ENCODE measurements at regions not wholly inside any gene's neighbourhood (a gene's known extent, or its start where the extent isn't known, plus 50 kb on each side); places are given as distances from the start of the nearest gene placed in this dataset.

- intact Hi-C loops (cut with DNase I): no loop called here
- no peak for TF ChIP-seq CTCF (IDR thresholded peaks at IDR 0.05)
Observed at GRCh38 chr4:58254291-58254690, 1144.1 kb upstream of the IGFBP7 start.

GRCh38 chr4:58252656-58253055 is 1142.5 kb upstream of the IGFBP7 start:
- no peak for TF ChIP-seq CTCF (IDR thresholded peaks at IDR 0.05)
- no peaks in the 10 kb centered on the region for H3K4me1 ChIP-seq

More at GRCh38 chr4:58254291-58254690, 1144.1 kb upstream of the IGFBP7 start:
- Histone ChIP-seq H3K4me3 (no peak overlapping the region), H3K4me1 (no peaks in the 10 kb centered on the region), H3K9me3 (no peaks in the 10 kb centered on the region), H3K36me3 (no peaks in the 10 kb centered on the region), H3K27ac (no peak overlapping the region), H3K27me3 (no peaks in the 10 kb centered on the region)
- ATAC-seq (no peak), DNase-seq (no peak)

GRCh38 chr4:58247792-58248191 is 1137.6 kb upstream of the IGFBP7 start:
- peaks cover 0 to 2% of the 10 kb centered on the region in 2 donors for H3K9me3 ChIP-seq
- no peaks in the 10 kb centered on the region for H3K36me3 ChIP-seq
- DNase-seq: no peak
- no peak overlapping the region for H3K27ac ChIP-seq
- intact Hi-C loops (cut with DNase I): no loop called here
- no peak for ATAC-seq
- no peak for TF ChIP-seq CTCF (IDR thresholded peaks at IDR 0.05)
- no peak overlapping the region for H3K4me3 ChIP-seq
- no peaks in the 10 kb centered on the region for H3K4me1 ChIP-seq
- H3K27me3 ChIP-seq: no peaks in the 10 kb centered on the region

More at GRCh38 chr4:58252656-58253055, 1142.5 kb upstream of the IGFBP7 start:
- no peaks in the 10 kb centered on the region for H3K36me3 ChIP-seq
- no peak overlapping the region for H3K27ac ChIP-seq
- intact Hi-C loops (cut with DNase I): no loop called here
- no peak for DNase-seq
- H3K4me3 ChIP-seq: no peak overlapping the region
- H3K27me3 ChIP-seq: no peaks in the 10 kb centered on the region
- ATAC-seq: no peak
- H3K9me3 ChIP-seq: no peaks in the 10 kb centered on the region

GRCh38 chr4:58225460-58225859 is 1115.3 kb upstream of the IGFBP7 start:
- no peak for ATAC-seq
- Histone ChIP-seq H3K27ac (no peak overlapping the region), H3K27me3 (no peaks in the 10 kb centered on the region), H3K4me1 (no peaks in the 10 kb centered on the region), H3K36me3 (no peaks in the 10 kb centered on the region), H3K9me3 (peaks cover 0 to 3% of the 10 kb centered on the region in 2 donors), H3K4me3 (no peak overlapping the region)
- TF ChIP-seq CTCF (IDR thresholded peaks at IDR 0.05): no peak
- no peak for DNase-seq
- intact Hi-C loops (cut with DNase I): no loop called here

GRCh38 chr4:58219179-58219578 is 1109.0 kb upstream of the IGFBP7 start:
- intact Hi-C loops (cut with DNase I): no loop called here
- no peaks in the 10 kb centered on the region for H3K27me3 ChIP-seq
- H3K4me1 ChIP-seq: no peaks in the 10 kb centered on the region
- H3K36me3 ChIP-seq: no peaks in the 10 kb centered on the region
- no peak overlapping the region for H3K27ac ChIP-seq
- no peak overlapping the region for H3K4me3 ChIP-seq
- ATAC-seq (no peak), DNase-seq (no peak)
- peaks cover 0 to 8% of the 10 kb centered on the region in 2 donors for H3K9me3 ChIP-seq
- no peak for TF ChIP-seq CTCF (IDR thresholded peaks at IDR 0.05)

All from left lung (tissue), 4 donors.